Urinary bladder (tissue), 3 donors: ENCODE measurements at regions not wholly inside any gene's neighbourhood (a gene's known extent, or its start where the extent isn't known, plus 50 kb on each side); places are given as distances from the start of the nearest gene placed in this dataset.
"Not testable (repeated sequence)": the region's sequence is repeated elsewhere in the genome, so short reads cannot be mapped to it uniquely, and the experiment has no call there.

ENCODE experiments used
- DNase-seq: peaks from one replicate; pipeline ENCODE4 v3.0.0-alpha.2; 2015; ENCODE audit errors: extremely low spot score
- H3K27ac ChIP-seq: one replicate; pipeline ENCODE4 v1.5.1; 2013; ENCODE audit warnings: low read depth, mild to moderate bottlenecking, moderate library complexity
- H3K36me3 ChIP-seq: one replicate; pipeline ENCODE4 v1.6.1; 2013; ENCODE audit warnings: mild to moderate bottlenecking, moderate library complexity; ENCODE audit not compliant: insufficient read depth
- H3K4me1 ChIP-seq: one replicate; pipeline ENCODE4 v1.6.1; 2013; ENCODE audit warnings: mild to moderate bottlenecking, moderate library complexity; ENCODE audit not compliant: insufficient read depth
- H3K4me3 ChIP-seq: one replicate; pipeline ENCODE4 v1.5.1; 2013; ENCODE audit warnings: low read depth, low read length
- WGBS: extraction: QIAGEN DNeasy Blood & Tissue Kit; methylation state at CpG from one replicate; pipeline ENCODE4 v1.1.7; 2013; 5-methylcytosine and 5-hydroxymethylcytosine counted together
- donor health status: healthy with polysubstance abuse.
- donor health status: healthy.

DNA sequence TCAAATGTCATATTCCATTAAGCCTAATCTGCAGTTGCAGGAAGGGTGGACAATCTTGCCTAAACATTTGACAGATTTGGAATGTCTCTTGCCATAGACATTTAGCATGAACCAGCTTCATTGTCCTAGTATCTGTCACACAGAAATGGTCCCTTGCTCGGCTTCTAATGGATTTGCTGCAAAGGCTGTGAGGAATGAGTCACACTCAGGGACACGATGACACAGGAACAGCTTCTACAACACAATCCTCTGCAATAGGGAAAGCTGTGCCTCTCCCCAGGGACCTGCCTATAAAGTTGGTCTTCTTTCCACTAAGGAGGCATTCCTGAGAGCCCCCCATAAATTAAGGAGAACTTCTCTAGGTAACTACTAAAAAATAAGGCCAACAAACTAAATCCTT is 155.1 kb upstream of the L3MBTL4 start:
- DNase-seq = no peak
- Histone ChIP-seq H3K4me3 (no peak overlapping the region), H3K4me1 (no peaks in the 10 kb centered on the region), H3K36me3 (no peaks in the 10 kb centered on the region), H3K27ac (no peak overlapping the region)
- 57% methylated on average over 2 of the region's 2 CpGs for WGBS

DNA sequence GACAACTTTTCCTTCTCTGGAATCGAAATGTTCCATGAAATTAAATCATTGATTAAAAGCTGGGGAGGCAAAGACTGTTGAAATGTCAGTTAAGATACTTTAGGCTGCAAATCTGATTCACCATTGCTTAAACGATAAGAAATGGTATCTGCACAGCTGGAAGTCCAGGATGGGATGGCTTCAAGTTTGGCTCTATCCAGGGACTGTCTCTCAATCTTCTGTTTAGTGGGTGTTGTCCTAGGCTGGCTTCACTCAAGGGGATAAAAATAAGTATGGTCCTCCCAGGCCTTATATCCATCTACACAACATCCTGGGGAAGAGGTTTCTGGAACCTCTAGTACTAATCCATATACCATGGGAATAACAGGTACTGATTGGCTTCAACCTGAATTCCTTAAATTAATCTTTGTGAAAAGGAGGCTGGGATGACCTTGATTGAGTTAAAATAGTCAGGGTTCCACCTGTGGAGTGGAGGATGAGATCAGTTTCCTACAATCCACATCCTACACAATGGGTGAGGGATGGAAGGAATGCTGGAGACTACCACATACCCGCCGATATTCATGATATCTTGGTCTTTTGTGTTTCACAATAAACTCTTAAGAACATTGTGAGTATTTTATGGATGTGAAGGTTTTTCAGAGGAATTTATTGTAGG is 156.0 kb upstream of the L3MBTL4 start:
- Histone ChIP-seq H3K27ac (no peak overlapping the region), H3K36me3 (no peaks in the 10 kb centered on the region), H3K4me1 (no peaks in the 10 kb centered on the region), H3K4me3 (no peak overlapping the region)
- DNase-seq = no peak
- 90% methylated on average over 4 of the region's 4 CpGs for WGBS

GRCh38 chr18:6571239-6571602 is 156.5 kb upstream of the L3MBTL4 start:
- no peak overlapping the region for H3K4me3 ChIP-seq
- H3K36me3 ChIP-seq = no peaks in the 10 kb centered on the region
- H3K27ac ChIP-seq = no peak overlapping the region
- WGBS = 95% methylated on average over 3 of the region's 3 CpGs
- no peak for DNase-seq
- H3K4me1 ChIP-seq = no peaks in the 10 kb centered on the region

- not testable (repeated sequence) for H3K36me3 ChIP-seq, DNase-seq, H3K27ac ChIP-seq, H3K4me1 ChIP-seq, H3K4me3 ChIP-seq
- WGBS = 97% methylated on average over 7 of the region's 7 CpGs
Measured at GRCh38 chr18:6572192-6572591, 157.3 kb upstream of the ARHGAP28 start.

- no peak overlapping the region for H3K27ac ChIP-seq
- no peaks in the 10 kb centered on the region for H3K4me1 ChIP-seq
- H3K36me3 ChIP-seq = no peaks in the 10 kb centered on the region
- no peak overlapping the region for H3K4me3 ChIP-seq
- no peak for DNase-seq
- WGBS = 71% methylated on average over 1 of the region's 1 CpG
Measured at GRCh38 chr18:6574631-6575030, 154.9 kb upstream of the ARHGAP28 start.

- H3K4me1 ChIP-seq = no peaks in the 10 kb centered on the region
- no peaks in the 10 kb centered on the region for H3K36me3 ChIP-seq
- no peak overlapping the region for H3K4me3 ChIP-seq
- WGBS = 85% methylated on average over 10 of the region's 10 CpGs
- peak overlapping the region; percentile 18 for H3K27ac ChIP-seq
- no peak for DNase-seq
Measured at GRCh38 chr18:6575908-6576307, 153.6 kb upstream of the ARHGAP28 start.

GRCh38 chr18:6576718-6577375 is 152.7 kb upstream of the ARHGAP28 start:
- no peak overlapping the region for H3K4me3 ChIP-seq
- H3K27ac ChIP-seq = no peak overlapping the region
- H3K4me1 ChIP-seq = no peaks in the 10 kb centered on the region
- H3K36me3 ChIP-seq = no peaks in the 10 kb centered on the region
- WGBS = 96% methylated on average over 5 of the region's 5 CpGs
- DNase-seq = no peak

GRCh38 chr18:6578686-6579085 is 150.8 kb upstream of the ARHGAP28 start:
- 80% methylated on average over 2 of the region's 2 CpGs for WGBS
- DNase-seq = no peak
- Histone ChIP-seq H3K4me3 (no peak overlapping the region), H3K4me1 (no peaks in the 10 kb centered on the region), H3K36me3 (no peaks in the 10 kb centered on the region), H3K27ac (no peak overlapping the region)

DNA sequence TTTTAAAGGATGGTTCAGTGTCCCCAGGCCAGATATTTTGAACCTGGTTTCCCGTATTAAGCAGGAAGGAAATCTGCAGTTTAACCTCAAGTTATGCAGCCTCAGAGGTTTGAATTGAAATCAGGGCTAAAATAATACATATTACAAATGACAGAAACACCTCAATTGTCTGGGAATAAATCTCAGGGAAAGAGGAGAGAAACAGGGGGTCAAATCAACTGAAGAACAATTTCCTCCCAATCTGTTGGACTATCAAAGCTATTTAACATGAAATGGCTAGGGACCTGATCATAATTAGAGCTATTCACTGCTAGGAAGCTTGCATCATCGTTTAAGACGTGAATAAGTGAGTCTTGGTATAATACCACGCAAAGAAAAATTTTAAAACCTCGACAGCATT is 150.0 kb upstream of the ARHGAP28 start:
- no peak overlapping the region for H3K4me3 ChIP-seq
- DNase-seq = no peak
- 75% methylated on average over 5 of the region's 5 CpGs for WGBS
- H3K36me3 ChIP-seq = no peaks in the 10 kb centered on the region
- no peaks in the 10 kb centered on the region for H3K4me1 ChIP-seq
- no peak overlapping the region for H3K27ac ChIP-seq

GRCh38 chr18:6580401-6580800 is 149.1 kb upstream of the ARHGAP28 start:
- WGBS = 81% methylated on average over 1 of the region's 1 CpG
- H3K4me1 ChIP-seq = no peaks in the 10 kb centered on the region
- no peak overlapping the region for H3K4me3 ChIP-seq
- DNase-seq = no peak
- no peaks in the 10 kb centered on the region for H3K36me3 ChIP-seq
- H3K27ac ChIP-seq = no peak overlapping the region

DNA sequence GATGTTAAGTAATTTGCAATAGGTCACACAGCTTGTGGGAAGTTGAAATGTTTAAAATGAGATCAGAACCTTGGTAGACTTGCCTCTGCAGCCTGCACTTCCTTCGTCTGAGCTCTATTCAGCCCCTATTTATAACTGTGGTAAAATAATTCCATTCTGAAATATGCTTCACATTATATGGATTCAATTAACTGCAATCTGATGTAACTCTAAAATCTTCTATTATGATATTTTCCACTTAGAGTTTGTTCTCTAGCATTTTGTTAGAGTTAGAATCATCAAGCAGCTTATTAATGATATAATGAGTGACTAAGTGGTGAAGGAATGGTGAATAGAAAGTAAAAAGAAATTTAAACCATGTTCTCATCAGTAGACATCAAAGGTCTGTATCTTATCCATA is 139.6 kb upstream of the ARHGAP28 start:
- Histone ChIP-seq H3K4me3 (no peak overlapping the region), H3K4me1 (no peaks in the 10 kb centered on the region), H3K36me3 (no peaks in the 10 kb centered on the region), H3K27ac (no peak overlapping the region)
- no peak for DNase-seq
- WGBS = 75% methylated on average over 1 of the region's 1 CpG

- no peaks in the 10 kb centered on the region for H3K36me3 ChIP-seq
- no peak for DNase-seq
- WGBS = 75% methylated on average over 3 of the region's 3 CpGs
- H3K27ac ChIP-seq = no peak overlapping the region
- H3K4me3 ChIP-seq = no peak overlapping the region
- no peaks in the 10 kb centered on the region for H3K4me1 ChIP-seq
Measured at GRCh38 chr18:6590326-6590725, 139.2 kb upstream of the ARHGAP28 start.

GRCh38 chr18:6591491-6591890 is 138.0 kb upstream of the ARHGAP28 start:
- no peaks in the 10 kb centered on the region for H3K36me3 ChIP-seq
- no peaks in the 10 kb centered on the region for H3K4me1 ChIP-seq
- H3K27ac ChIP-seq = no peak overlapping the region
- WGBS = 80% methylated on average over 4 of the region's 4 CpGs
- no peak for DNase-seq
- no peak overlapping the region for H3K4me3 ChIP-seq

DNA sequence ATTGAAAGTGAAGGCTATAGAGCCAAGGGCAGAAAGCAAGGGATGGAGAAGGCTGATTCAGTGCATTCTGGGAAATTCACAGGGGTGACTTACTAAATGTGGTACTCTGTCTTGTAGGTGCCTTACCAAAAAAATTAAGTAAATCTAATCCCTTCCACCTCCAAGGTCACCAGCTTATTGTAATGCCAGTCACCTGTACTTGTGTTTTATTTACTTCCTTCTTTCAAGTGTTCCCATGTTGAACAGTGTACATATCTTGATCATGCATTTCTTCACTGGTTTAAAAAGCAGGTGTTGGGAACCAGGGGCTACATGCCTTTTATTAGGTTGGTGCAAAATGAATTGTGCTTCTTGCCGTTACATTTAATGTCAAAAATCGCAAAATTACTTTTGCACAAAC is 137.0 kb upstream of the ARHGAP28 start:
- 99% methylated on average over 2 of the region's 2 CpGs for WGBS
- Histone ChIP-seq H3K36me3 (no peaks in the 10 kb centered on the region), H3K4me3 (no peak overlapping the region), H3K27ac (no peak overlapping the region), H3K4me1 (no peaks in the 10 kb centered on the region)
- no peak for DNase-seq
